ENCODE measurements at regions not wholly inside any gene's neighbourhood (a gene's known extent, or its start where the extent isn't known, plus 50 kb on each side); places are given as distances from the start of the nearest gene placed in this dataset.

DNA sequence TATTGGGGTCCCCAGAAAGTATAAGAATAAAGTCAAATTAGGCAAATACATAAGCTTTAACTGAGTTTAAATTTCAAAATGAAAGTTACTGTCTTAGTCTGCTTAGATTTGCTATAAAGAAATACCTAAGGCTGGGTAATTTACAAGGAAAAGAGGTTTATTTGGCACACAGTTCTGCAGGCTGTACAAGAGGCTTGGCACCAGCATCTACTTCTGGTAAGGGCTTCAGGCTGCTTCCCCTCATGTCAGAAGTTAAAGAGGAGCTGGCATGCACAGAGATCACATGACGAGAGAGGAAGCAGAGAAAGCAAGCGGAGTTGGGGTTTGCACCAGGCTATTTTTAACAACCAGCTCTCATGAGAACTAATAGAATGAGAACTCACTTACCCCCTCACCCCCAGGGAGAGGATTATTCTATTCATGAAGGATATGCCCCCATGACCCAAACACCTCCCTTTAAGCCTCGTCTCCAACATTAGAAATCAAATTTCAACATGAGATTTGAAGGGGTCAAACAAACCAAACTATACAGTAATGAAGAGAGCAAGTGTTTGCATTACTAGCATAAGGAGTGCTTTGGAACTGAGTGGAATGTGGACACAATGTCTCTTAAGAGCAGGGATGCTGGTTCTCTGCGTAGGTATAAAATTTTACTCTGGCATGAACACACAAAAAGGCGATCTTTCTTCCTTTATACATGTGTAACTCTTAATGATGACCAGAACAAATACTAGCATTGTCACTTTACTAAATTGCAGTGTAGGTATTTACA is 292.8 kb upstream of the PMFBP1 start:
- no peak for TF ChIP-seq EZH2 (IDR thresholded peaks at IDR 0.05; ENCODE audit: borderline replicate concordance, low read length)
- TF ChIP-seq, protein P1, sequence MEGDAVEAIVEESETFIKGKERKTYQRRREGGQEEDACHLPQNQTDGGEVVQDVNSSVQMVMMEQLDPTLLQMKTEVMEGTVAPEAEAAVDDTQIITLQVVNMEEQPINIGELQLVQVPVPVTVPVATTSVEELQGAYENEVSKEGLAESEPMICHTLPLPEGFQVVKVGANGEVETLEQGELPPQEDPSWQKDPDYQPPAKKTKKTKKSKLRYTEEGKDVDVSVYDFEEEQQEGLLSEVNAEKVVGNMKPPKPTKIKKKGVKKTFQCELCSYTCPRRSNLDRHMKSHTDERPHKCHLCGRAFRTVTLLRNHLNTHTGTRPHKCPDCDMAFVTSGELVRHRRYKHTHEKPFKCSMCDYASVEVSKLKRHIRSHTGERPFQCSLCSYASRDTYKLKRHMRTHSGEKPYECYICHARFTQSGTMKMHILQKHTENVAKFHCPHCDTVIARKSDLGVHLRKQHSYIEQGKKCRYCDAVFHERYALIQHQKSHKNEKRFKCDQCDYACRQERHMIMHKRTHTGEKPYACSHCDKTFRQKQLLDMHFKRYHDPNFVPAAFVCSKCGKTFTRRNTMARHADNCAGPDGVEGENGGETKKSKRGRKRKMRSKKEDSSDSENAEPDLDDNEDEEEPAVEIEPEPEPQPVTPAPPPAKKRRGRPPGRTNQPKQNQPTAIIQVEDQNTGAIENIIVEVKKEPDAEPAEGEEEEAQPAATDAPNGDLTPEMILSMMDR (IDR thresholded peaks at IDR 0.05; ENCODE audit: low read length): no peak

Measured in OCI-LY1 (cell line).